PC-9 (cell line): ENCODE measurements at regions not wholly inside any gene's neighbourhood (a gene's known extent, or its start where the extent isn't known, plus 50 kb on each side); places are given as distances from the start of the nearest gene placed in this dataset.

Source experiments
- BruUV-seq: library from RNA; stranded (reverse); fragments of 400-500 nt; replicated peaks from 2 replicates; lab custom pipeline; 2021; lab: Mats Ljungman, UMichigan
- CTCF ChIA-PET: fragments of 300-600 bp; sonication (Branson Sonifier 250); formaldehyde crosslinking; loops from one replicate; lab custom pipeline; 2022; ENCODE audit warnings: antibody characterized with exemption; lab: Charles Lee
- POLR2A ChIA-PET: fragments of 300-600 bp; sonication (Branson Sonifier 250); formaldehyde crosslinking; loops from one replicate; lab custom pipeline; 2022; ENCODE audit warnings: antibody characterized with exemption; ENCODE audit not compliant: unreplicated experiment; lab: Charles Lee
- DNase-seq, 2 experiments: peaks; one replicate each; pipeline versions ENCODE4 v3.0.0 to v3.0.0-alpha.2; 2015 to 2022; ENCODE audit warnings: mixed read lengths in 1 of 2
- H2AFZ ChIP-seq: fragments of 200-600 bp; sonication (generic); 2 replicates; pipeline ENCODE4 v1.8.1; 2017; ENCODE audit warnings: antibody characterized with exemption
- H3F3A ChIP-seq: fragments of 200-600 bp; sonication (generic); 2 replicates; pipeline ENCODE4 v1.8.1; 2017; ENCODE audit warnings: antibody characterized with exemption, mild to moderate bottlenecking, low read depth; ENCODE audit not compliant: insufficient read depth
- H3K27ac ChIP-seq: fragments of 200-600 bp; sonication (generic); 2 replicates; pipeline ENCODE4 v1.6.1; 2016; ENCODE audit warnings: mixed run types
- H3K27me3 ChIP-seq: fragments of 200-600 bp; sonication (generic); 2 replicates; pipeline ENCODE4 v1.6.1; 2016; ENCODE audit warnings: low read depth, mixed run types; ENCODE audit not compliant: insufficient read depth
- H3K36me3 ChIP-seq: fragments of 200-600 bp; sonication (generic); 2 replicates; pipeline ENCODE4 v1.6.1; 2016; ENCODE audit warnings: low read depth, mixed run types
- H3K4me1 ChIP-seq: fragments of 200-600 bp; sonication (generic); replicated peaks from 2 replicates; pipeline ENCODE4 v1.6.1; 2016; ENCODE audit warnings: mixed run types; ENCODE audit not compliant: insufficient read depth
- H3K4me2 ChIP-seq: fragments of 200-600 bp; sonication (generic); 2 replicates; pipeline ENCODE4 v1.6.1; 2017; ENCODE audit warnings: mixed run types
- H3K4me3 ChIP-seq: fragments of 200-600 bp; sonication (generic); 2 replicates; pipeline ENCODE4 v1.6.1; 2016; ENCODE audit warnings: mixed run types
- H3K79me2 ChIP-seq: fragments of 200-600 bp; sonication (generic); 2 replicates; pipeline ENCODE4 v1.6.1; 2017; ENCODE audit warnings: low read depth, mixed run types
- H3K9me2 ChIP-seq: fragments of 200-600 bp; sonication (generic); 2 replicates; pipeline ENCODE4 v1.8.1; 2017; ENCODE audit warnings: mild to moderate bottlenecking; ENCODE audit not compliant: insufficient read depth
- H3K9me3 ChIP-seq: fragments of 200-600 bp; sonication (generic); 2 replicates; pipeline ENCODE4 v1.8.1; 2016; ENCODE audit warnings: low read depth; ENCODE audit not compliant: insufficient read depth
- H4K20me1 ChIP-seq: fragments of 200-600 bp; sonication (generic); 2 replicates; pipeline ENCODE4 v1.8.1; 2017; ENCODE audit not compliant: insufficient read depth
- CTCF ChIP-seq: fragments of 200-600 bp; sonication (generic); conservative IDR thresholded peaks from 2 replicates; pipeline ENCODE4 v1.6.1; 2017; ENCODE audit warnings: mixed run types, antibody characterized with exemption, mild to moderate bottlenecking, moderate library complexity
- EZH2 ChIP-seq: fragments of 200-600 bp; sonication (generic); IDR thresholded peaks from 2 replicates; pipeline ENCODE4 v1.8.0; 2017; ENCODE audit warnings: antibody characterized with exemption, low read depth
- intact Hi-C: fragments of 100-400 bp; cut with micrococcal nuclease; formaldehyde crosslinking; loops from one replicate; pipeline ENCODE4 v1.10.0; 2022; ENCODE audit not compliant: unreplicated experiment

- H3K4me3 ChIP-seq: peak overlapping the region; percentile 27; the same call in 1 of the 2 replicates
- no peaks in the 10 kb centered on the region for H3K79me2 ChIP-seq
- no peaks in the 10 kb centered on the region for H3K27me3 ChIP-seq
- peaks cover 3% of the 10 kb centered on the region; the same call in 1 of the 2 replicates for H3K9me3 ChIP-seq
- TF ChIP-seq CTCF (no peak), EZH2 (no peak)
- no peak for DNase-seq
- no peak overlapping the region; the same call in 1 of the 2 replicates for H2AFZ ChIP-seq
- H3F3A ChIP-seq: peaks cover 36% of the 10 kb centered on the region
- no peaks in the 10 kb centered on the region for H3K36me3 ChIP-seq
- CTCF ChIA-PET: interaction anchor here (0.6 kb wide), 1 partner anchor 229 kb away, joined by 3 read pairs; no protein-coding TSS in a partner anchor
- H4K20me1 ChIP-seq: no peaks in the 10 kb centered on the region
- no TSS peak for BruUV-seq
- intact Hi-C loops: loop anchor here (5.0 kb wide), 3 partner anchors 69 to 219 kb away; no protein-coding TSS in a partner anchor
- POLR2A ChIA-PET: no interaction called here
- H3K9me2 ChIP-seq: no peaks in the 10 kb centered on the region
- peak overlapping the region; percentile 78 for H3K4me2 ChIP-seq
- peak overlapping the region; percentile 99 for H3K27ac ChIP-seq
- H3K4me1 ChIP-seq: peaks cover 58% of the 10 kb centered on the region
Observed at GRCh38 chr6:113630738-113631535, 226.2 kb upstream of the MARCKS start.

GRCh38 chr6:113631666-113632065 lies 225.5 kb upstream of the MARCKS start:
- Histone ChIP-seq H2AFZ (no peak overlapping the region), H3K9me2 (no peaks in the 10 kb centered on the region), H3K79me2 (no peaks in the 10 kb centered on the region), H3F3A (peaks cover 36% of the 10 kb centered on the region), H3K27me3 (no peaks in the 10 kb centered on the region), H3K4me3 (peak overlapping the region; percentile 27; the same call in 1 of the 2 replicates), H3K4me1 (peaks cover 65% of the 10 kb centered on the region), H3K27ac (peak overlapping the region; percentile 99), H4K20me1 (no peaks in the 10 kb centered on the region), H3K4me2 (peak overlapping the region; percentile 78), H3K9me3 (peaks cover 3% of the 10 kb centered on the region; the same call in 1 of the 2 replicates), H3K36me3 (no peaks in the 10 kb centered on the region)
- BruUV-seq: no TSS peak
- POLR2A ChIA-PET: interaction anchor here (0.7 kb wide), 1 partner anchor 1918 kb away, joined by 10 read pairs; no protein-coding TSS in a partner anchor
- intact Hi-C loops: loop anchor here (1.0 to 5.0 kb wide), 8 partner anchors 69 to 511 kb away; no protein-coding TSS in a partner anchor
- TF ChIP-seq EZH2 (no peak), CTCF (0 out of 2 replicates have a peak, but pooled peaks have one; percentile 19)
- no peak for DNase-seq
- CTCF ChIA-PET: interaction anchor here (0.6 kb wide), 1 partner anchor 228 kb away, joined by 3 read pairs; no protein-coding TSS in a partner anchor

GRCh38 chr6:113632220-113632864 lies 224.8 kb upstream of the MARCKS start:
- Histone ChIP-seq H3K4me3 (peak overlapping the region; percentile 27; the same call in 1 of the 2 replicates), H3K9me3 (peaks cover 3% of the 10 kb centered on the region; the same call in 1 of the 2 replicates), H3K4me2 (peak overlapping the region; percentile 78), H2AFZ (no peak overlapping the region), H3K27ac (peak overlapping the region; percentile 99), H4K20me1 (no peaks in the 10 kb centered on the region), H3K9me2 (no peaks in the 10 kb centered on the region), H3F3A (peaks cover 36% of the 10 kb centered on the region), H3K79me2 (no peaks in the 10 kb centered on the region), H3K27me3 (no peaks in the 10 kb centered on the region), H3K36me3 (no peaks in the 10 kb centered on the region), H3K4me1 (peaks cover 68% of the 10 kb centered on the region)
- CTCF ChIA-PET: interaction anchor here (0.6 to 0.9 kb wide), 2 partner anchors 11 to 130 kb away, joined by 3 to 5 read pairs; no protein-coding TSS in a partner anchor
- intact Hi-C loops: loop anchor here (1.0 to 5.0 kb wide), 8 partner anchors 70 to 512 kb away; no protein-coding TSS in a partner anchor
- BruUV-seq: no TSS peak
- POLR2A ChIA-PET: interaction anchor here (0.7 kb wide), 3 partner anchors 215 to 1918 kb away, joined by 6 to 10 read pairs (median 6); no protein-coding TSS in a partner anchor
- no peak for TF ChIP-seq CTCF
- no peak for TF ChIP-seq EZH2
- DNase-seq: peak; percentile 74 to 100
